GM12878 (cell line): ENCODE measurements at regions not wholly inside any gene's neighbourhood (a gene's known extent, or its start where the extent isn't known, plus 50 kb on each side); places are given as distances from the start of the nearest gene placed in this dataset.

Experiments used
- ATAC-seq: fragments of 200-7000 bp; cut with Tn5 transposase; 3 replicates; pipeline ENCODE4 v1.9.1; 2020; ENCODE audit warnings: mild to moderate bottlenecking, moderate library complexity
- BruUV-seq: library from RNA; stranded (reverse); fragments of 400-500 nt; replicated peaks from 2 replicates; lab custom pipeline; 2021; lab: Mats Ljungman, UMichigan
- CTCF ChIA-PET: fragments of 300-600 bp; sonication (Branson Sonifier 250); formaldehyde crosslinking; extraction: SDS; loops from one replicate; lab custom pipeline; 2021; ENCODE audit warnings: inconsistent platforms; lab: Yijun Ruan, JAX
- POLR2A ChIA-PET: fragments of 350-600 bp; formaldehyde crosslinking; extraction: SDS; loops from one replicate; lab custom pipeline; 2021; ENCODE audit warnings: inconsistent platforms; lab: Charles Lee
- RAD21 ChIA-PET: fragments of 300-600 bp; sonication (Branson Sonifier 250); formaldehyde crosslinking; loops from one replicate; lab custom pipeline; 2023; ENCODE audit warnings: antibody characterized with exemption; ENCODE audit not compliant: unreplicated experiment; lab: Charles Lee
- SMC1A ChIA-PET: fragments of 300-600 bp; sonication (Branson Sonifier 250); formaldehyde crosslinking; loops from one replicate; lab custom pipeline; 2023; ENCODE audit not compliant: unreplicated experiment, uncharacterized antibody; lab: Charles Lee
- DNase-seq: peaks from one replicate; pipeline ENCODE4 v3.0.0-alpha.2; 2011; ENCODE audit warnings: low read depth, low spot score
- FAIRE-seq: peaks from 3 replicates; lab custom pipeline; 2011; peaks lifted over from hg19 to GRCh38; lab: Jason Lieb, UNC
- H2AFZ ChIP-seq: 2 replicates; pipeline ENCODE4 v1.6.0; 2011; ENCODE audit warnings: low read depth, low read length, control low read depth; ENCODE audit not compliant: control insufficient read depth
- H3K27ac ChIP-seq: 2 replicates; pipeline ENCODE4 v1.5.1; 2011; ENCODE audit warnings: control low read depth; ENCODE audit not compliant: control insufficient read depth, insufficient read depth
- H3K27me3 ChIP-seq, 2 experiments: replicated peaks in 1 of 2; 2 replicates each; pipeline versions ENCODE4 v1.6.0 to v1.6.1; 2011; ENCODE audit warnings: low read length in 1 of 2; ENCODE audit not compliant: control insufficient read depth in 2 of 2, insufficient read depth in 2 of 2
- H3K36me3 ChIP-seq, 2 experiments: 2 replicates each; pipeline ENCODE4 v1.5.1; 2011; ENCODE audit warnings: low read length in 1 of 2; ENCODE audit not compliant: control insufficient read depth in 2 of 2, insufficient read depth in 2 of 2
- H3K4me1 ChIP-seq: 2 replicates; pipeline ENCODE4 v1.6.1; 2011; ENCODE audit warnings: mild to moderate bottlenecking, low read length, moderate library complexity, mixed read lengths; ENCODE audit not compliant: control insufficient read depth, insufficient read depth
- H3K4me2 ChIP-seq: 2 replicates; pipeline ENCODE4 v1.6.0; 2011; ENCODE audit warnings: control low read depth; ENCODE audit not compliant: control insufficient read depth, insufficient read depth
- H3K4me3 ChIP-seq: fragments of 200-600 bp; sonication (generic); 2 replicates; pipeline ENCODE4 v1.5.1; 2016
- H3K79me2 ChIP-seq: 2 replicates; pipeline ENCODE4 v1.6.0; 2011; ENCODE audit warnings: low read length; ENCODE audit not compliant: control insufficient read depth, insufficient read depth
- H3K9ac ChIP-seq: 2 replicates; pipeline ENCODE4 v1.8.0; 2011; ENCODE audit warnings: low read length, control low read depth, mixed read lengths; ENCODE audit not compliant: control insufficient read depth, insufficient read depth
- H3K9me3 ChIP-seq: replicated peaks from 3 replicates; pipeline ENCODE4 v1.5.1; 2011; ENCODE audit warnings: mild to moderate bottlenecking, low read length; ENCODE audit not compliant: control insufficient read depth, insufficient read depth
- H4K20me1 ChIP-seq: 2 replicates; pipeline ENCODE4 v1.6.0; 2011; ENCODE audit not compliant: control insufficient read depth, insufficient read depth
- ATF2 ChIP-seq: IDR thresholded peaks from 2 replicates; pipeline ENCODE4 v1.6.1; 2012; ENCODE audit warnings: low read length, inconsistent platforms
- EP300 ChIP-seq, 2 experiments: fragments of 150-350 bp in 1 of 2; IDR thresholded peaks; 2 replicates each; pipeline ENCODE4 v1.6.1; 2011 to 2012; ENCODE audit warnings: low read depth in 2 of 2, low read length in 2 of 2, borderline replicate concordance in 1 of 2, improper control_type of control experiment in 1 of 2, inconsistent platforms in 1 of 2; ENCODE audit not compliant: control insufficient read depth in 1 of 2
- MEF2B ChIP-seq: fragments of 450-650 bp; IDR thresholded peaks from 2 replicates; pipeline ENCODE4 v1.6.1; 2018; ENCODE audit warnings: mild to moderate bottlenecking, moderate library complexity; ENCODE audit not compliant: partially characterized antibody, poor library complexity, severe bottlenecking
- MLLT1 ChIP-seq: fragments of 450-650 bp; IDR thresholded peaks from 2 replicates; pipeline ENCODE4 v1.6.1; 2016; ENCODE audit warnings: mild to moderate bottlenecking
- SMAD1 ChIP-seq: fragments of 450-650 bp; IDR thresholded peaks from 2 replicates; pipeline ENCODE4 v1.6.1; 2018; ENCODE audit warnings: mild to moderate bottlenecking, low read depth; ENCODE audit not compliant: partially characterized antibody
- SMC3 ChIP-seq: IDR thresholded peaks from 2 replicates; pipeline ENCODE4 v1.6.1; 2011; ENCODE audit warnings: low read length, improper control_type of control experiment, borderline replicate concordance
- TCF7 ChIP-seq: IDR thresholded peaks from 2 replicates; pipeline ENCODE4 v1.6.1; 2014; ENCODE audit warnings: antibody characterized with exemption, borderline replicate concordance
- WGBS: methylation state at CpG from one replicate; pipeline ENCODE4 v1.1.6; 2016; ENCODE audit warnings: low lambda C conversion rate; ENCODE audit not compliant: insufficient replicate concordance, insufficient coverage; ENCODE audit errors: missing lambda C conversion rate; 5-methylcytosine and 5-hydroxymethylcytosine counted together
- in situ Hi-C: fragments of 300-500 bp; cut with MboI; formaldehyde crosslinking; loops from 9 replicates; pipeline ENCODE4 v1.14.3; 2018; ENCODE audit warnings: mixed read lengths
- intact Hi-C: fragments of 100-400 bp; cut with micrococcal nuclease; formaldehyde crosslinking; loops from one replicate; pipeline ENCODE4 v1.14.2; 2022; ENCODE audit not compliant: unreplicated experiment

GRCh38 chr1:51048021-51048420, 54.0 kb upstream of the C1orf185 start:
- no peak overlapping the region for H3K9ac ChIP-seq
- no peak overlapping the region for H3K4me2 ChIP-seq
- no peak for FAIRE-seq
- H3K4me3 ChIP-seq = no peak overlapping the region
- no TSS peak for BruUV-seq
- WGBS = 100% methylated on average over 1 of the region's 1 CpG
- TF ChIP-seq SMC3 (no peak), SMAD1 (no peak), ATF2 (no peak)
- TF ChIP-seq, all 136 proteins: peak for 0
- CTCF ChIA-PET = interaction anchor here (1.0 to 2.1 kb wide), 3 partner anchors 175 to 274 kb away, joined by 3 to 4 read pairs (median 4); no protein-coding TSS in a partner anchor
- Histone ChIP-seq H4K20me1 (no peaks in the 10 kb centered on the region), H3K27ac (no peak overlapping the region), H3K4me1 (no peaks in the 10 kb centered on the region), H2AFZ (no peak overlapping the region), H3K36me3 (no peaks in the 10 kb centered on the region), H3K9me3 (no peaks in the 10 kb centered on the region; the same call in 2 of the 3 replicates), H3K27me3 (no peaks in the 10 kb centered on the region; a peak in 1 of 4 replicates), H3K79me2 (no peaks in the 10 kb centered on the region)
- DNase-seq (no peak), ATAC-seq (no peak)
- RAD21 ChIA-PET = no interaction called here
- in situ Hi-C loops (loop anchor here (10.0 kb wide), 1 partner anchor 273 kb away; no protein-coding TSS in a partner anchor), intact Hi-C loops (no loop called here)
- SMC1A ChIA-PET = no interaction called here
- POLR2A ChIA-PET = no interaction called here

GRCh38 chr1:51048670-51049069, 53.4 kb upstream of the C1orf185 start:
- no peaks in the 10 kb centered on the region for H3K9me3 ChIP-seq
- 2% methylated on average over 2 of the region's 2 CpGs for WGBS
- intact Hi-C loops (no loop called here), in situ Hi-C loops (loop anchor here (10.0 kb wide), 1 partner anchor 274 kb away; no protein-coding TSS in a partner anchor)
- H3K4me1 ChIP-seq = no peaks in the 10 kb centered on the region
- no peaks in the 10 kb centered on the region for H3K79me2 ChIP-seq
- no peak overlapping the region for H3K27ac ChIP-seq
- ATAC-seq = no peak
- DNase-seq = no peak
- H3K27me3 ChIP-seq = no peaks in the 10 kb centered on the region; a peak in 1 of 4 replicates
- ChIA-PET CTCF (interaction anchor here (1.0 to 2.1 kb wide), 2 partner anchors 176 to 275 kb away, joined by 4 read pairs; no protein-coding TSS in a partner anchor), POLR2A (no interaction called here), RAD21 (no interaction called here), SMC1A (no interaction called here)
- no peaks in the 10 kb centered on the region for H3K36me3 ChIP-seq
- TF ChIP-seq MLLT1 (no peak), TCF7 (no peak), MEF2B (no peak), EP300 (IDR thresholded peaks at IDR 0.05; ENCODE audit: borderline replicate concordance in 1 of 2, control insufficient read depth in 1 of 2, low read depth in 2 of 2, low read length in 2 of 2) (no peak)
- BruUV-seq = no TSS peak
- no peak overlapping the region for H3K9ac ChIP-seq
- FAIRE-seq = no peak
- H4K20me1 ChIP-seq = no peaks in the 10 kb centered on the region
- H3K4me2 ChIP-seq = no peak overlapping the region
- no peak overlapping the region for H2AFZ ChIP-seq
- H3K4me3 ChIP-seq = no peak overlapping the region
